ENCODE measurements at regions not wholly inside any gene's neighbourhood (a gene's known extent, or its start where the extent isn't known, plus 50 kb on each side); places are given as distances from the start of the nearest gene placed in this dataset.

DNA sequence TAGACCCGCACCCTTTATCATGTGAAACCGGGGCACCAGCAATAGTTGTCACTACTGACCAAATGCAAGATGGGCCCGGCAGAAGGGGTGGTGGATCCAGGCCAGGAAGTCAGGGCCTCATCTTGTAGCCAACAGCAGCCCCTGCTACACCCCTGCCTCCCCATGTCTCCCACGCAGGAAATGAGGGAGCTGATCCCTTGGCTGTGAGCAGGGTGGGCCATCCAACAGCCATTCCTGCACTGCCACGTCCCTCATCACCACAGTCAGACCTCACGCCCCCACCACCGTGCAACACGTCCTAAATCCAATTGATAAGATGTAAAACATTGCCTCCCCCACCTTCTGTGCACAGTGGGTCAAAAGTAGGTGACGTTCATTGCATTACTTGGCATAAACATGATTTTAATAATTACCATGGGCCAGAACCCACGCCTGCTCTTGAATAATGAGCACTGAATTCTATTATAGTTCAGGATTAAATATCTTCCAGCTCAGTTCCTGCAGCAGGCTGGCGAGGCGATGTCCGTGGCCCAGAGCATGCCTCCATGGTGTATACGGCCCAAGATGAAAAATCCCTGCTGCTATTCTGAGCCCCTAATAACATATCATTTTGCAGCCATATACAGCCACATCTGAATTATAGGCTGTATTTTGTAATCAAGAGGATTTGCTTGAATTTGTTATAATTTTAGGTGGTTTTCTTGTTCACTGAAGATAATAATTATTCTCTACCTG, 1373.8 kb downstream of the BRD1 start:
- DNase-seq (ENCODE audit: low read depth) = no peak
- TF ChIP-seq, protein P1, sequence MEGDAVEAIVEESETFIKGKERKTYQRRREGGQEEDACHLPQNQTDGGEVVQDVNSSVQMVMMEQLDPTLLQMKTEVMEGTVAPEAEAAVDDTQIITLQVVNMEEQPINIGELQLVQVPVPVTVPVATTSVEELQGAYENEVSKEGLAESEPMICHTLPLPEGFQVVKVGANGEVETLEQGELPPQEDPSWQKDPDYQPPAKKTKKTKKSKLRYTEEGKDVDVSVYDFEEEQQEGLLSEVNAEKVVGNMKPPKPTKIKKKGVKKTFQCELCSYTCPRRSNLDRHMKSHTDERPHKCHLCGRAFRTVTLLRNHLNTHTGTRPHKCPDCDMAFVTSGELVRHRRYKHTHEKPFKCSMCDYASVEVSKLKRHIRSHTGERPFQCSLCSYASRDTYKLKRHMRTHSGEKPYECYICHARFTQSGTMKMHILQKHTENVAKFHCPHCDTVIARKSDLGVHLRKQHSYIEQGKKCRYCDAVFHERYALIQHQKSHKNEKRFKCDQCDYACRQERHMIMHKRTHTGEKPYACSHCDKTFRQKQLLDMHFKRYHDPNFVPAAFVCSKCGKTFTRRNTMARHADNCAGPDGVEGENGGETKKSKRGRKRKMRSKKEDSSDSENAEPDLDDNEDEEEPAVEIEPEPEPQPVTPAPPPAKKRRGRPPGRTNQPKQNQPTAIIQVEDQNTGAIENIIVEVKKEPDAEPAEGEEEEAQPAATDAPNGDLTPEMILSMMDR (IDR thresholded peaks at IDR 0.05; ENCODE audit: low read depth, low read length, missing control alignments) = no peak
- H3K4me3 ChIP-seq (ENCODE audit: low read depth, low read length) = no peak overlapping the region

DNA sequence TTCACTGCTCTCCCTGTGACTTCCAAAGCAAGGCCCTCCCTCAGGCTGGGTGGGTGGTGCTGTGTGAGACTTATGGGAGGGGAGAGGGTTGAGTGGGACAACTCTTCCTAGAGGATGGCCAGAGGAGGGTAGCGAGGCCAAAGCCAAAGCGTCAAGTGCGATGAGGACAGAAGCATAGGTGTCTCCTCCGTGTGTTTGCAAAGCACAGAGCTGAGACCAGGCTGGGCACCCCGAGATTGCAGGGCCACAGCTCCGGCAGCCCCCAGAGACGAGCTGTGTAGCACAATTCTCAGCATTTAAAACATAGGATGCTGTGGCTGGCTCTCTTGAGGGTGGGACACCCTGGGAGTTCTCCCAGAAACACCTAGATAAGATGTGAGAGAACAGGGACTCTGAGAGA, 1374.5 kb downstream of the BRD1 start:
- H3K4me3 ChIP-seq (ENCODE audit: low read depth, low read length) = no peak overlapping the region
- TF ChIP-seq, protein P1 (IDR thresholded peaks at IDR 0.05; ENCODE audit: low read depth, low read length, missing control alignments) = no peak
- no peak for DNase-seq (ENCODE audit: low read depth)

DNA sequence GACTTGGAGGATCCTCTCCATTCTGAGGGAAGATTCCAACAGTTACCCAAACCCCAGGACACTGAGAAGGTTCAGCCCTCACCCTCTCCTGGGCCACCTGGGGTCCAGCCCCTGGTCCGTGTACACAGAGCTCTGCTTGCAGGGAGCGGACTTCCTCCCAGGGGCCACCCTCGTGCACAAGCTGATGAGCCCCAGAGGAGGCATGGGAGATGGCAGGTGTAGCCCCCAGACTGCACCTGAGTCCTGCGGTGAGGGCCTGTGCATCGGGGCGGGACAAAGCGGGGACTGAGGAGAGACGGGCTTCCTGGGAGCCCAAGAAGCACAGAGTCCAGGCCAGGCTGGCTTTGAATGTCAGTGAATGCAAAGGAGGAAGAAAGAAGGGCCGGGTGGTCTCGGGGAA, 1374.9 kb downstream of the BRD1 start:
- DNase-seq (ENCODE audit: low read depth) = no peak
- TF ChIP-seq, protein P1 (IDR thresholded peaks at IDR 0.05; ENCODE audit: low read depth, low read length, missing control alignments) = no peak
- H3K4me3 ChIP-seq (ENCODE audit: low read depth, low read length) = no peak overlapping the region

DNA sequence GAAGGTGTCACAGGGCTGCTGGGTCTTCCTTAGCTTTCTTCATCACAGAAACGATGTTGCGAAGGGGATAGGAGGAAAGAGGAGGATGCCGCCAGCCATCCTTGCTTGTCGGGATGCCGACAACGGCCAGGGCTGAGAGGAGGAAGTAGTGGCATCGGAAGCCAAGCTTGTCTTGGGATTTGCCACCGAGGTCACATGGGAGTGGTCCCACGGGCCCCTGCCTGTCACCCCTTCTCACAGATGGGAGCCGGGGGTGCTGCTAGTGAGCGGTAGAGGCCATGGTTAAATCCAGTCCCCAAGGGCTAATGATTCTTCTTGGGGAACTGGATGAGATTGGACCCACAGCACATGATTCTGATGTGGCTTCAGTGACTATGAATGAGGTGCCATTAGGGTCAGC, 1375.8 kb downstream of the BRD1 start:
- no peak for DNase-seq (ENCODE audit: low read depth)
- no peak overlapping the region for H3K4me3 ChIP-seq (ENCODE audit: low read depth, low read length)
- TF ChIP-seq, protein P1 (IDR thresholded peaks at IDR 0.05; ENCODE audit: low read depth, low read length, missing control alignments) = no peak

DNA sequence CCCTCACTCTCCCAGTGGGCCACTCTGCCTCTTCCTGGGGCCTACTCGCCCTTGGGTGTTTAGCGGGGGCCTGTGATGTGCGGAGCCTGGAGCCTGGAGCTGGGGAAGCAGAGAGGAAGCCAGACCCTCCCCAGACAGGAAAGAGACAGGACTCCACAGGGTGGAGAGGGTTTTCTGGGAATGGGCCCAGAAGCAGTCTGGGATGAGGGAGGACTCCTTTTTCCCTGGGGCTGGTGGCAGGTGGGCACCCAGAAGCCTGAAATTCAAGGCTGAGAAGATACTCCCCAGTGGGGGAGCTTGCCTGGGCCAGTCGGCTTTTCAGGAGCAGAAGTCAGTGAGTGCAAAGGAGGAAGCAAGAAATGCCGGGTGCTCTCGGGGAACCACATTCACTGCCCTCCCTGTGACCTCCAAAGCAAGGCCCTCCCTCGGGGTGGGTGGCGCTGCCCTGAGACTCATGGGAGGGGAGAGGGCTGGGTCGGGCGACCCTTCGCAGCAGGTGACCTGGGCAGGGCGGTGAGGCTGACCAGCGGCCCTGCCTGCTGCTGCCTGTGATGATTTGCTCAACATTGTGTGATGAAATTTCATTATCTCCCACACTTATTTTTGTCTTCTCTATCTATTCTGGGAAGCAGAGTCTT, 1377.4 kb downstream of the BRD1 start:
- TF ChIP-seq, protein P1 (IDR thresholded peaks at IDR 0.05; ENCODE audit: low read depth, low read length, missing control alignments) = no peak
- no peak for DNase-seq (ENCODE audit: low read depth)
- H3K4me3 ChIP-seq (ENCODE audit: low read depth, low read length) = no peak overlapping the region

DNA sequence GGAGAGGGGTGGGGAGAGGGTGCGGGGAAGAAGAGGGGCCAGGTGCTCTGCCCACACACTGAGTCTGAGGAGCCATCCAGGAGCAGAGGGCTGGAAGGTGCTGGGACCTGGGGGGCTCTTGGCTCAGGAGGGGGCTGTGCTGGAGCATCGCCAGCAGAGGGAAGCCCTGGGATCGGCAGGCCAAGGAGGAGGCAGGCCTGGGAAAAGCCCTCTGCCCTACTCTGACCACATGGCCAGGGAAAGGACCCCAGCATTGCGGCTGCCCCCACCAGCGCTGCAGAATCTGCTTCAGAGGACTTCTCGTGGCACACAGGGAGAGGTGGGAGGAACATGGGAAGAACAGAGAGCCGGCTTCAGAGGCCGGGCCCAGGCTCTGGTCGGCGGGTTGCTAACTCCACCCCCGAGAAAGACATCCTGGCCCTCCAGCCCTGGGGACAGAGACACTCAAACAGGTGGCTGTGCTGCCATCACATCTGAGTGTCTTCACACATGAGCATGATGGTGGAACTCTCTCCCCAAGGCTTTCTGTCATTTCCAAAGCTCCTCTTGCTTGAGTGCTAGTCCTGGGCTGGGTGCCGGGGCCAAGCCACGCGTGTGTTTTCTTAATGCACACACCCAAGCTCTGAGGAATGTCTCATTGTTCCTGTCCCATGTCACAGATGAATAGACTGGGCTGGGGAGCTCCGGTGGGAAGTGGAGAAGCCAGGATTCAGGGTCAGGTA, 1378.0 kb downstream of the BRD1 start:
- TF ChIP-seq, protein P1 (IDR thresholded peaks at IDR 0.05; ENCODE audit: low read depth, low read length, missing control alignments) = no peak
- H3K4me3 ChIP-seq (ENCODE audit: low read depth, low read length) = no peak overlapping the region
- DNase-seq (ENCODE audit: low read depth) = no peak
